ENCODE measurements at regions not wholly inside any gene's neighbourhood (a gene's known extent, or its start where the extent isn't known, plus 50 kb on each side); places are given as distances from the start of the nearest gene placed in this dataset.

DNA sequence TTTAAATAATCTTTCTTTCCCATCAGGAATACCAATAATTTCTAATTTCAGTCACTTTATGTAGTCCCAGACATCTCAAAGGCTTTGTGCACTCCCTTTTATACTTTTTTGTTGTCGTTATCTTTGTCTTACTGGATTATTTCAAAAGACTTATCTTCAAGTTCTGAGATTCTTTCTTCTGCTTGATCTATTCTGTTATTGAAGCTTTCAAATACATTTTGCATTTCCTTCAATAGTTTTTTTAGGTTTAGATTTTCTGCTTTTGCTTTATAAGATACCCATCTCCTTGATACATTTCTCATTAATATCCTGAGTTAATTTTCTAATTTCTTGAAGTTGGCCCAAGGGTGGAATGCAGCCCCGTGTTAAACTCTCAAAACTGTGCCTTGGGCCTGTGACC is 432.4 kb downstream of the RIT2 start:
- no peak for TF ChIP-seq EZH2 (IDR thresholded peaks at IDR 0.05; ENCODE audit: low read length, unreplicated experiment)
- TF ChIP-seq EZH2phosphoT487 (IDR thresholded peaks at IDR 0.05; ENCODE audit: borderline replicate concordance, low read length), result no peak
